Hepatocyte (in vitro differentiated cells): ENCODE measurements at regions not wholly inside any gene's neighbourhood (a gene's known extent, or its start where the extent isn't known, plus 50 kb on each side); places are given as distances from the start of the nearest gene placed in this dataset.
A peak's percentile ranks its signal among the peaks of the same experiment; 100 is the strongest.

Source experiments
- DNase-seq: peaks from one replicate; pipeline ENCODE4 v3.0.0-alpha.2; 2016; ENCODE audit warnings: low spot score
- H2AFZ ChIP-seq: fragments of 200-600 bp; sonication (generic); 2 replicates; pipeline ENCODE4 v1.6.0; 2016; ENCODE audit warnings: antibody characterized with exemption, mild to moderate bottlenecking
- H3K27ac ChIP-seq: fragments of 200-600 bp; sonication (generic); 2 replicates; pipeline ENCODE4 v1.5.1; 2016; ENCODE audit warnings: mild to moderate bottlenecking
- H3K27me3 ChIP-seq: fragments of 200-600 bp; sonication (generic); 2 replicates; pipeline ENCODE4 v1.6.1; 2016
- H3K36me3 ChIP-seq: fragments of 200-600 bp; sonication (generic); replicated peaks from 2 replicates; pipeline ENCODE4 v1.5.1; 2016; ENCODE audit warnings: low read depth; ENCODE audit not compliant: insufficient read depth
- H3K4me1 ChIP-seq: fragments of 200-600 bp; sonication (generic); 2 replicates; pipeline ENCODE4 v1.5.1; 2016; ENCODE audit warnings: mild to moderate bottlenecking, moderate library complexity; ENCODE audit not compliant: insufficient read depth
- H3K4me2 ChIP-seq: fragments of 200-600 bp; sonication (generic); 2 replicates; pipeline ENCODE4 v1.6.0; 2016
- H3K4me3 ChIP-seq: fragments of 200-600 bp; sonication (generic); 2 replicates; pipeline ENCODE4 v1.5.1; 2016; ENCODE audit warnings: mild to moderate bottlenecking
- H3K79me2 ChIP-seq: fragments of 200-600 bp; sonication (generic); 2 replicates; pipeline ENCODE4 v1.6.0; 2017; ENCODE audit warnings: mild to moderate bottlenecking
- H3K9me2 ChIP-seq: fragments of 200-600 bp; sonication (generic); replicated peaks from 2 replicates; pipeline ENCODE4 v1.6.0; 2017; ENCODE audit warnings: mild to moderate bottlenecking; ENCODE audit not compliant: insufficient read depth
- H3K9me3 ChIP-seq: fragments of 200-600 bp; sonication (generic); 2 replicates; pipeline ENCODE4 v1.5.1; 2016; ENCODE audit warnings: low read depth, mild to moderate bottlenecking
- H4K20me1 ChIP-seq: fragments of 200-600 bp; sonication (generic); 2 replicates; pipeline ENCODE4 v1.6.0; 2016; ENCODE audit warnings: mild to moderate bottlenecking; ENCODE audit not compliant: insufficient read depth, poor library complexity, severe bottlenecking
- CTCF ChIP-seq: fragments of 200-600 bp; sonication (generic); IDR thresholded peaks from 2 replicates; pipeline ENCODE4 v1.5.1; 2016; ENCODE audit warnings: antibody characterized with exemption, mild to moderate bottlenecking; ENCODE audit not compliant: poor library complexity
- EZH2 ChIP-seq: fragments of 200-600 bp; sonication (generic); IDR thresholded peaks from 2 replicates; pipeline ENCODE4 v1.6.1; 2016; ENCODE audit warnings: antibody characterized with exemption, mild to moderate bottlenecking, borderline replicate concordance
- EZH2phosphoT487 ChIP-seq: fragments of 200-600 bp; sonication (generic); IDR thresholded peaks from one replicate; pipeline ENCODE4 v1.6.1; 2018; ENCODE audit warnings: antibody characterized with exemption, mild to moderate bottlenecking, low read depth, moderate library complexity; ENCODE audit not compliant: unreplicated experiment, severe bottlenecking
- WGBS: methylation state at CpG from one replicate; pipeline ENCODE4 v1.1.6; 2016; ENCODE audit warnings: low lambda C conversion rate; ENCODE audit errors: missing lambda C conversion rate; 5-methylcytosine and 5-hydroxymethylcytosine counted together

GRCh38 chr3:188046561-188047211, 107.3 kb upstream of the LPP start:
- Histone ChIP-seq H3K4me3 (no peak overlapping the region), H3K79me2 (no peaks in the 10 kb centered on the region), H3K9me2 (no peaks in the 10 kb centered on the region), H3K27me3 (no peaks in the 10 kb centered on the region), H2AFZ (no peak overlapping the region), H3K9me3 (no peaks in the 10 kb centered on the region), H3K36me3 (no peaks in the 10 kb centered on the region), H3K4me2 (no peak overlapping the region), H4K20me1 (no peaks in the 10 kb centered on the region), H3K4me1 (peaks cover 9% of the 10 kb centered on the region), H3K27ac (peak overlapping the region; percentile 38)
- 72% methylated on average over 2 of the region's 2 CpGs for WGBS
- no peak for DNase-seq
- TF ChIP-seq EZH2phosphoT487, result no peak
- TF ChIP-seq CTCF, result no peak
- TF ChIP-seq EZH2, result no peak

GRCh38 chr3:188047536-188047935, 106.4 kb upstream of the LPP start:
- H2AFZ ChIP-seq, result no peak overlapping the region
- no peaks in the 10 kb centered on the region for H3K9me3 ChIP-seq
- WGBS, result 69% methylated on average over 1 of the region's 1 CpG
- TF ChIP-seq EZH2, result no peak
- TF ChIP-seq EZH2phosphoT487, result no peak
- no peak for TF ChIP-seq CTCF
- H3K4me2 ChIP-seq, result no peak overlapping the region
- H3K4me3 ChIP-seq, result no peak overlapping the region
- H3K9me2 ChIP-seq, result no peaks in the 10 kb centered on the region
- no peak for DNase-seq
- peaks cover 11% of the 10 kb centered on the region for H3K4me1 ChIP-seq
- H3K36me3 ChIP-seq, result no peaks in the 10 kb centered on the region
- no peaks in the 10 kb centered on the region for H4K20me1 ChIP-seq
- no peak overlapping the region for H3K27ac ChIP-seq
- H3K79me2 ChIP-seq, result no peaks in the 10 kb centered on the region
- H3K27me3 ChIP-seq, result no peaks in the 10 kb centered on the region

GRCh38 chr3:188049606-188050530, 104.1 kb upstream of the LPP start:
- H3K27ac ChIP-seq, result no peak overlapping the region

More at GRCh38 chr3:188049606-188050530, 104.1 kb upstream of the LPP start:
- Histone ChIP-seq H3K9me2 (no peaks in the 10 kb centered on the region), H3K9me3 (no peaks in the 10 kb centered on the region), H3K79me2 (no peaks in the 10 kb centered on the region), H3K4me3 (no peak overlapping the region), H3K36me3 (no peaks in the 10 kb centered on the region), H3K4me1 (peaks cover 24% of the 10 kb centered on the region), H2AFZ (no peak overlapping the region), H3K27me3 (no peaks in the 10 kb centered on the region), H3K4me2 (no peak overlapping the region), H4K20me1 (no peaks in the 10 kb centered on the region)
- DNase-seq, result no peak
- WGBS, result 87% methylated on average over 10 of the region's 10 CpGs
- TF ChIP-seq CTCF, result no peak
- no peak for TF ChIP-seq EZH2
- TF ChIP-seq EZH2phosphoT487, result no peak
